WTC11 (cell line): ENCODE measurements at regions not wholly inside any gene's neighbourhood (a gene's known extent, or its start where the extent isn't known, plus 50 kb on each side); places are given as distances from the start of the nearest gene placed in this dataset.
"Not testable (repeated sequence)": the region's sequence is repeated elsewhere in the genome, so short reads cannot be mapped to it uniquely, and the experiment has no call there.

Experiments
- ATAC-seq: fragments of 200-7000 bp; cut with Tn5 transposase; 2 replicates; pipeline ENCODE4 v1.10.0; 2021; ENCODE audit warnings: mild to moderate bottlenecking, moderate library complexity
- CTCF ChIA-PET: fragments of 300-600 bp; sonication (Branson Sonifier 250); formaldehyde crosslinking; loops from one replicate; lab custom pipeline; 2021; ENCODE audit warnings: antibody characterized with exemption; lab: Charles Lee
- POLR2A ChIA-PET: fragments of 350-600 bp; sonication (Branson Sonifier 250); formaldehyde crosslinking; loops from one replicate; lab custom pipeline; 2021; ENCODE audit warnings: antibody characterized with exemption; lab: Charles Lee
- DNase-seq: peaks from one replicate; pipeline ENCODE4 v3.0.0; 2021; ENCODE audit warnings: low spot score
- H3K27ac Mint-ChIP-seq: 2 replicates; pipeline ENCODE4 v1.8.0; 2021; ENCODE audit warnings: mixed read lengths
- H3K27me3 Mint-ChIP-seq: 2 replicates; pipeline ENCODE4 v1.8.0; 2021; ENCODE audit warnings: low read depth, mild to moderate bottlenecking, moderate library complexity, mixed read lengths
- H3K36me3 Mint-ChIP-seq: 2 replicates; pipeline ENCODE4 v1.8.0; 2021; ENCODE audit warnings: mixed read lengths
- H3K4me1 Mint-ChIP-seq: 2 replicates; pipeline ENCODE4 v1.8.0; 2022; ENCODE audit warnings: mixed read lengths
- H3K4me3 Mint-ChIP-seq: 2 replicates; pipeline ENCODE4 v1.8.0; 2021; ENCODE audit warnings: mild to moderate bottlenecking, moderate library complexity, mixed read lengths
- H3K9me3 Mint-ChIP-seq: 2 replicates; pipeline ENCODE4 v1.8.0; 2021; ENCODE audit warnings: mixed read lengths
- ATF6 ChIP-seq: sonication (generic); formaldehyde crosslinking; IDR thresholded peaks from 2 replicates; pipeline ENCODE4 v1.8.1; 2023; ENCODE audit warnings: mild to moderate bottlenecking, missing genetic modification reagents
- CREM ChIP-seq: sonication (generic); formaldehyde crosslinking; IDR thresholded peaks from 2 replicates; pipeline ENCODE4 v1.8.1; 2022; ENCODE audit warnings: mild to moderate bottlenecking, missing genetic modification reagents, moderate library complexity
- E2F5 ChIP-seq: sonication (generic); formaldehyde crosslinking; IDR thresholded peaks from 2 replicates; pipeline ENCODE4 v1.8.1; 2022; ENCODE audit warnings: mild to moderate bottlenecking, moderate library complexity, missing genetic modification reagents
- FOXK1 ChIP-seq: sonication (generic); formaldehyde crosslinking; IDR thresholded peaks from 2 replicates; pipeline ENCODE4 v1.8.0; 2022; ENCODE audit warnings: mild to moderate bottlenecking, moderate library complexity, missing genetic modification reagents
- GTF2I ChIP-seq: fragments of 250-450 bp; sonication (Bioruptor Pico); conservative IDR thresholded peaks from 2 replicates; pipeline ENCODE4 v1.4.0; 2021; ENCODE audit warnings: mild to moderate bottlenecking
- HMGA2 ChIP-seq: fragments of 250-450 bp; sonication (Bioruptor Pico); IDR thresholded peaks from 2 replicates; pipeline ENCODE4 v1.4.0; 2021; ENCODE audit warnings: mild to moderate bottlenecking, moderate library complexity
- MXD4 ChIP-seq: fragments of 250-450 bp; sonication (Bioruptor Pico); IDR thresholded peaks from 2 replicates; pipeline ENCODE4 v1.8.0; 2021; ENCODE audit warnings: mild to moderate bottlenecking, moderate library complexity, borderline replicate concordance
- TEAD4 ChIP-seq: sonication (generic); formaldehyde crosslinking; IDR thresholded peaks from 2 replicates; pipeline ENCODE4 v1.8.0; 2022; ENCODE audit warnings: mild to moderate bottlenecking, missing genetic modification reagents
- ZNF138 ChIP-seq: sonication (generic); formaldehyde crosslinking; conservative IDR thresholded peaks from 2 replicates; pipeline ENCODE4 v1.8.1; 2022; ENCODE audit warnings: mild to moderate bottlenecking, moderate library complexity, missing genetic modification reagents
- ZNF232 ChIP-seq: sonication (generic); formaldehyde crosslinking; IDR thresholded peaks from 2 replicates; pipeline ENCODE4 v1.8.0; 2022; ENCODE audit warnings: mild to moderate bottlenecking, missing genetic modification reagents
- ZNF317 ChIP-seq: sonication (generic); formaldehyde crosslinking; IDR thresholded peaks from 2 replicates; pipeline ENCODE4 v1.8.1; 2023; ENCODE audit warnings: low read depth, mild to moderate bottlenecking, moderate library complexity, missing genetic modification reagents, borderline replicate concordance
- ZNF416 ChIP-seq: fragments of 250-450 bp; sonication (Bioruptor Pico); IDR thresholded peaks from 2 replicates; pipeline ENCODE4 v1.9.0; 2021; ENCODE audit warnings: mild to moderate bottlenecking, inconsistent platforms
- ZNF671 ChIP-seq: fragments of 250-450 bp; sonication (Bioruptor Pico); IDR thresholded peaks from 2 replicates; pipeline ENCODE4 v1.8.0; 2021; ENCODE audit warnings: mild to moderate bottlenecking
- TF ChIP-seq, protein P1 (sequence below): sonication (generic); formaldehyde crosslinking; IDR thresholded peaks from 2 replicates; pipeline ENCODE4 v1.8.0; 2022; ENCODE audit warnings: missing genetic modification reagents
- TF ChIP-seq, protein P2 (sequence below): fragments of 250-450 bp; sonication (Bioruptor Pico); IDR thresholded peaks from 2 replicates; pipeline ENCODE4 v1.9.0; 2021; ENCODE audit warnings: moderate library complexity, mild to moderate bottlenecking, inconsistent platforms, borderline replicate concordance
- TF ChIP-seq, protein P3 (sequence below): sonication (generic); formaldehyde crosslinking; IDR thresholded peaks from 2 replicates; pipeline ENCODE4 v1.8.1; 2023; ENCODE audit warnings: mild to moderate bottlenecking, missing genetic modification reagents
- TF ChIP-seq, protein P4 (sequence below): sonication (generic); formaldehyde crosslinking; IDR thresholded peaks from 2 replicates; pipeline ENCODE4 v1.8.1; 2023; ENCODE audit warnings: mild to moderate bottlenecking, moderate library complexity, missing genetic modification reagents
- TF ChIP-seq, protein P5 (sequence below): fragments of 250-450 bp; sonication (Bioruptor Pico); IDR thresholded peaks from 2 replicates; pipeline ENCODE4 v1.9.0; 2021; ENCODE audit warnings: mild to moderate bottlenecking

GRCh38 chr6:75031102-75031501 is 174.8 kb downstream of the COL12A1 start:
- POLR2A ChIA-PET, CTCF ChIA-PET, ATAC-seq, H3K27me3 Mint-ChIP-seq, H3K27ac Mint-ChIP-seq, H3K36me3 Mint-ChIP-seq, H3K4me3 Mint-ChIP-seq: not testable (repeated sequence)
- Mint-ChIP-seq H3K4me1 (peaks cover 12% of the 10 kb centered on the region), H3K9me3 (peaks cover 11% of the 10 kb centered on the region)
- TF ChIP-seq FOXK1 (CRISPR knock-in tag): peak; percentile 63; the same call in 1 of the 2 replicates
- peak; percentile 15 for DNase-seq

- peaks cover 12% of the 10 kb centered on the region for H3K4me1 Mint-ChIP-seq
- H3K9me3 Mint-ChIP-seq: peaks cover 11% of the 10 kb centered on the region
- no peaks in the 10 kb centered on the region for H3K27me3 Mint-ChIP-seq
- ChIA-PET POLR2A (no interaction called here), CTCF (no interaction called here)
- TF ChIP-seq ZNF416 (CRISPR knock-in tag) (no peak), HMGA2 (CRISPR knock-in tag) (no peak), MXD4 (no peak), E2F5 (CRISPR knock-in tag) (no peak), ATF6 (CRISPR knock-in tag) (no peak), ZNF138 (no peak), ZNF317 (no peak), TEAD4 (no peak), CREM (no peak), GTF2I (CRISPR knock-in tag) (no peak), ZNF671 (CRISPR knock-in tag) (no peak), ZNF232 (CRISPR knock-in tag) (no peak)
- TF ChIP-seq, protein P1, sequence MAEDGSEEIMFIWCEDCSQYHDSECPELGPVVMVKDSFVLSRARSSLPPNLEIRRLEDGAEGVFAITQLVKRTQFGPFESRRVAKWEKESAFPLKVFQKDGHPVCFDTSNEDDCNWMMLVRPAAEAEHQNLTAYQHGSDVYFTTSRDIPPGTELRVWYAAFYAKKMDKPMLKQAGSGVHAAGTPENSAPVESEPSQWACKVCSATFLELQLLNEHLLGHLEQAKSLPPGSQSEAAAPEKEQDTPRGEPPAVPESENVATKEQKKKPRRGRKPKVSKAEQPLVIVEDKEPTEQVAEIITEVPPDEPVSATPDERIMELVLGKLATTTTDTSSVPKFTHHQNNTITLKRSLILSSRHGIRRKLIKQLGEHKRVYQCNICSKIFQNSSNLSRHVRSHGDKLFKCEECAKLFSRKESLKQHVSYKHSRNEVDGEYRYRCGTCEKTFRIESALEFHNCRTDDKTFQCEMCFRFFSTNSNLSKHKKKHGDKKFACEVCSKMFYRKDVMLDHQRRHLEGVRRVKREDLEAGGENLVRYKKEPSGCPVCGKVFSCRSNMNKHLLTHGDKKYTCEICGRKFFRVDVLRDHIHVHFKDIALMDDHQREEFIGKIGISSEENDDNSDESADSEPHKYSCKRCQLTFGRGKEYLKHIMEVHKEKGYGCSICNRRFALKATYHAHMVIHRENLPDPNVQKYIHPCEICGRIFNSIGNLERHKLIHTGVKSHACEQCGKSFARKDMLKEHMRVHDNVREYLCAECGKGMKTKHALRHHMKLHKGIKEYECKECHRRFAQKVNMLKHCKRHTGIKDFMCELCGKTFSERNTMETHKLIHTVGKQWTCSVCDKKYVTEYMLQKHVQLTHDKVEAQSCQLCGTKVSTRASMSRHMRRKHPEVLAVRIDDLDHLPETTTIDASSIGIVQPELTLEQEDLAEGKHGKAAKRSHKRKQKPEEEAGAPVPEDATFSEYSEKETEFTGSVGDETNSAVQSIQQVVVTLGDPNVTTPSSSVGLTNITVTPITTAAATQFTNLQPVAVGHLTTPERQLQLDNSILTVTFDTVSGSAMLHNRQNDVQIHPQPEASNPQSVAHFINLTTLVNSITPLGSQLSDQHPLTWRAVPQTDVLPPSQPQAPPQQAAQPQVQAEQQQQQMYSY (CRISPR knock-in tag): no peak
- TF ChIP-seq, protein P2, sequence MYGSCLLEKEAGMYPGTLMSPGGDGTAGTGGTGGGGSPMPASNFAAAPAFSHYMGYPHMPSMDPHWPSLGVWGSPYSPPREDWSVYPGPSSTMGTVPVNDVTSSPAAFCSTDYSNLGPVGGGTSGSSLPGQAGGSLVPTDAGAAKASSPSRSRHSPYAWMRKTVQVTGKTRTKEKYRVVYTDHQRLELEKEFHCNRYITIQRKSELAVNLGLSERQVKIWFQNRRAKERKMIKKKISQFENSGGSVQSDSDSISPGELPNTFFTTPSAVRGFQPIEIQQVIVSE: no peak
- TF ChIP-seq, protein P3, sequence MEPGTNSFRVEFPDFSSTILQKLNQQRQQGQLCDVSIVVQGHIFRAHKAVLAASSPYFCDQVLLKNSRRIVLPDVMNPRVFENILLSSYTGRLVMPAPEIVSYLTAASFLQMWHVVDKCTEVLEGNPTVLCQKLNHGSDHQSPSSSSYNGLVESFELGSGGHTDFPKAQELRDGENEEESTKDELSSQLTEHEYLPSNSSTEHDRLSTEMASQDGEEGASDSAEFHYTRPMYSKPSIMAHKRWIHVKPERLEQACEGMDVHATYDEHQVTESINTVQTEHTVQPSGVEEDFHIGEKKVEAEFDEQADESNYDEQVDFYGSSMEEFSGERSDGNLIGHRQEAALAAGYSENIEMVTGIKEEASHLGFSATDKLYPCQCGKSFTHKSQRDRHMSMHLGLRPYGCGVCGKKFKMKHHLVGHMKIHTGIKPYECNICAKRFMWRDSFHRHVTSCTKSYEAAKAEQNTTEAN: no peak
- TF ChIP-seq, protein P4, sequence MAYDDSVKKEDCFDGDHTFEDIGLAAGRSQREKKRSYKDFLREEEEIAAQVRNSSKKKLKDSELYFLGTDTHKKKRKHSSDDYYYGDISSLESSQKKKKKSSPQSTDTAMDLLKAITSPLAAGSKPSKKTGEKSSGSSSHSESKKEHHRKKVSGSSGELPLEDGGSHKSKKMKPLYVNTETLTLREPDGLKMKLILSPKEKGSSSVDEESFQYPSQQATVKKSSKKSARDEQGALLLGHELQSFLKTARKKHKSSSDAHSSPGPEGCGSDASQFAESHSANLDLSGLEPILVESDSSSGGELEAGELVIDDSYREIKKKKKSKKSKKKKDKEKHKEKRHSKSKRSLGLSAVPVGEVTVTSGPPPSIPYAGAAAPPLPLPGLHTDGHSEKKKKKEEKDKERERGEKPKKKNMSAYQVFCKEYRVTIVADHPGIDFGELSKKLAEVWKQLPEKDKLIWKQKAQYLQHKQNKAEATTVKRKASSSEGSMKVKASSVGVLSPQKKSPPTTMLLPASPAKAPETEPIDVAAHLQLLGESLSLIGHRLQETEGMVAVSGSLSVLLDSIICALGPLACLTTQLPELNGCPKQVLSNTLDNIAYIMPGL: no peak
- TF ChIP-seq, protein P5, sequence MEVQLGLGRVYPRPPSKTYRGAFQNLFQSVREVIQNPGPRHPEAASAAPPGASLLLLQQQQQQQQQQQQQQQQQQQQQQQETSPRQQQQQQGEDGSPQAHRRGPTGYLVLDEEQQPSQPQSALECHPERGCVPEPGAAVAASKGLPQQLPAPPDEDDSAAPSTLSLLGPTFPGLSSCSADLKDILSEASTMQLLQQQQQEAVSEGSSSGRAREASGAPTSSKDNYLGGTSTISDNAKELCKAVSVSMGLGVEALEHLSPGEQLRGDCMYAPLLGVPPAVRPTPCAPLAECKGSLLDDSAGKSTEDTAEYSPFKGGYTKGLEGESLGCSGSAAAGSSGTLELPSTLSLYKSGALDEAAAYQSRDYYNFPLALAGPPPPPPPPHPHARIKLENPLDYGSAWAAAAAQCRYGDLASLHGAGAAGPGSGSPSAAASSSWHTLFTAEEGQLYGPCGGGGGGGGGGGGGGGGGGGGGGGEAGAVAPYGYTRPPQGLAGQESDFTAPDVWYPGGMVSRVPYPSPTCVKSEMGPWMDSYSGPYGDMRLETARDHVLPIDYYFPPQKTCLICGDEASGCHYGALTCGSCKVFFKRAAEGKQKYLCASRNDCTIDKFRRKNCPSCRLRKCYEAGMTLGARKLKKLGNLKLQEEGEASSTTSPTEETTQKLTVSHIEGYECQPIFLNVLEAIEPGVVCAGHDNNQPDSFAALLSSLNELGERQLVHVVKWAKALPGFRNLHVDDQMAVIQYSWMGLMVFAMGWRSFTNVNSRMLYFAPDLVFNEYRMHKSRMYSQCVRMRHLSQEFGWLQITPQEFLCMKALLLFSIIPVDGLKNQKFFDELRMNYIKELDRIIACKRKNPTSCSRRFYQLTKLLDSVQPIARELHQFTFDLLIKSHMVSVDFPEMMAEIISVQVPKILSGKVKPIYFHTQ (CRISPR knock-in tag): no peak
- no peak overlapping the region for H3K4me3 Mint-ChIP-seq
- H3K36me3 Mint-ChIP-seq: peaks cover 4% of the 10 kb centered on the region
- H3K27ac Mint-ChIP-seq: no peak overlapping the region
- DNase-seq: no peak
- ATAC-seq: no peak
Observed at GRCh38 chr6:75029333-75029732, 176.5 kb downstream of the COL12A1 start.
